Endodermal cell (in vitro differentiated cells): ENCODE measurements at regions not wholly inside any gene's neighbourhood (a gene's known extent, or its start where the extent isn't known, plus 50 kb on each side); places are given as distances from the start of the nearest gene placed in this dataset.

Source experiments
- DNase-seq: peaks from one replicate; pipeline ENCODE4 v3.0.0-alpha.2; 2017
- H3K27ac ChIP-seq: 2 replicates; pipeline ENCODE4 v1.5.1; 2013; ENCODE audit warnings: mild to moderate bottlenecking, low read depth, low read length, moderate library complexity
- H3K27me3 ChIP-seq: 2 replicates; pipeline ENCODE4 v1.6.1; 2013; ENCODE audit warnings: mild to moderate bottlenecking, low read length, moderate library complexity; ENCODE audit not compliant: insufficient read depth, control insufficient read depth, poor library complexity, severe bottlenecking
- H3K36me3 ChIP-seq: 2 replicates; pipeline ENCODE4 v1.7.0; 2013; ENCODE audit warnings: mild to moderate bottlenecking, low read length, moderate library complexity; ENCODE audit not compliant: control insufficient read depth, insufficient read depth
- H3K4me1 ChIP-seq: one replicate; pipeline ENCODE4 v1.7.0; 2013; ENCODE audit warnings: low read length; ENCODE audit not compliant: control insufficient read depth, insufficient read depth
- H3K4me3 ChIP-seq: 2 replicates; pipeline ENCODE4 v1.5.1; 2013; ENCODE audit warnings: mild to moderate bottlenecking, low read length, moderate library complexity
- H3K9ac ChIP-seq: 2 replicates; pipeline ENCODE4 v1.6.1; 2013; ENCODE audit warnings: mild to moderate bottlenecking, low read length, moderate library complexity; ENCODE audit not compliant: poor library complexity, severe bottlenecking; ENCODE audit errors: extremely low read depth
- H3K9me3 ChIP-seq: 2 replicates; pipeline ENCODE4 v1.6.1; 2013; ENCODE audit warnings: mild to moderate bottlenecking, low read length, moderate library complexity; ENCODE audit not compliant: control insufficient read depth
- H3K27ac Mint-ChIP-seq: 2 replicates; pipeline ENCODE4 v1.8.0; 2020; ENCODE audit warnings: mixed read lengths
- H3K27me3 Mint-ChIP-seq: 2 replicates; pipeline ENCODE4 v1.8.0; 2021; ENCODE audit warnings: mild to moderate bottlenecking, mixed read lengths; ENCODE audit not compliant: insufficient read depth
- H3K36me3 Mint-ChIP-seq: 2 replicates; pipeline ENCODE4 v1.8.0; 2020; ENCODE audit warnings: low read depth, mixed read lengths
- H3K4me1 Mint-ChIP-seq: 2 replicates; pipeline ENCODE4 v1.8.0; 2020; ENCODE audit warnings: mixed read lengths
- H3K4me3 Mint-ChIP-seq: 2 replicates; pipeline ENCODE4 v1.8.0; 2020; ENCODE audit warnings: mild to moderate bottlenecking, moderate library complexity, mixed read lengths
- H3K9me3 Mint-ChIP-seq: 2 replicates; pipeline ENCODE4 v1.8.0; 2020; ENCODE audit warnings: mild to moderate bottlenecking, mixed read lengths
- CTCF ChIP-seq: fragments of 200-600 bp; sonication (generic); conservative IDR thresholded peaks from 2 replicates; pipeline ENCODE4 v1.5.0; 2021; ENCODE audit warnings: antibody characterized with exemption, mild to moderate bottlenecking
- WGBS, 2 experiments: methylation state at CpG; one replicate each; pipeline versions ENCODE4 v1.1.5 to v1.1.7; 2013; ENCODE audit warnings: missing lambda C conversion rate in 2 of 2, mixed read lengths in 1 of 2; ENCODE audit not compliant: insufficient coverage in 1 of 2, insufficient read length in 1 of 2; 5-methylcytosine and 5-hydroxymethylcytosine counted together

GRCh38 chr16:49944221-49944620 is 80.8 kb upstream of the CNEP1R1 start:
- H3K36me3 Mint-ChIP-seq, result no peaks in the 10 kb centered on the region
- no peak overlapping the region for H3K4me3 Mint-ChIP-seq
- no peak overlapping the region for H3K9ac ChIP-seq
- H3K4me1 Mint-ChIP-seq, result no peaks in the 10 kb centered on the region
- H3K27ac Mint-ChIP-seq, result no peak overlapping the region
- H3K27me3 Mint-ChIP-seq, result peaks cover 5% of the 10 kb centered on the region
- H3K27ac ChIP-seq, result no peak overlapping the region
- no peaks in the 10 kb centered on the region for H3K36me3 ChIP-seq
- 65% methylated on average over 4 to 5 of the region's 5 CpGs for WGBS, 2 experiments
- H3K4me1 ChIP-seq, result no peaks in the 10 kb centered on the region
- H3K4me3 ChIP-seq, result no peak overlapping the region
- no peaks in the 10 kb centered on the region for H3K9me3 Mint-ChIP-seq
- no peaks in the 10 kb centered on the region for H3K27me3 ChIP-seq
- no peak for TF ChIP-seq CTCF
- H3K9me3 ChIP-seq, result no peaks in the 10 kb centered on the region
- no peak for DNase-seq

- no peak overlapping the region for H3K9ac ChIP-seq
- Mint-ChIP-seq H3K27me3 (no peaks in the 10 kb centered on the region), H3K9me3 (no peaks in the 10 kb centered on the region), H3K4me1 (no peaks in the 10 kb centered on the region), H3K4me3 (no peak overlapping the region), H3K27ac (no peak overlapping the region), H3K36me3 (no peaks in the 10 kb centered on the region)
- H3K4me1 ChIP-seq, result no peaks in the 10 kb centered on the region
- H3K27ac ChIP-seq, result no peak overlapping the region
- H3K36me3 ChIP-seq, result no peaks in the 10 kb centered on the region
- H3K4me3 ChIP-seq, result no peak overlapping the region
- H3K9me3 ChIP-seq, result no peaks in the 10 kb centered on the region
- DNase-seq, result no peak
- no peak for TF ChIP-seq CTCF
- 88 to 91% methylated on average over 4 to 6 of the region's 7 CpGs for WGBS, 2 experiments
- no peaks in the 10 kb centered on the region for H3K27me3 ChIP-seq
Measured at GRCh38 chr16:49947907-49948678, 76.9 kb upstream of the CNEP1R1 start.

- no peak overlapping the region for H3K9ac ChIP-seq
- no peaks in the 10 kb centered on the region for H3K4me1 Mint-ChIP-seq
- TF ChIP-seq CTCF, result peak; percentile 40
- H3K4me3 ChIP-seq, result no peak overlapping the region
- H3K9me3 Mint-ChIP-seq, result no peaks in the 10 kb centered on the region
- H3K4me3 Mint-ChIP-seq, result no peak overlapping the region
- no peaks in the 10 kb centered on the region for H3K9me3 ChIP-seq
- H3K36me3 Mint-ChIP-seq, result no peaks in the 10 kb centered on the region
- H3K27ac Mint-ChIP-seq, result no peak overlapping the region
- 87 to 88% methylated on average over 13 to 16 of the region's 16 CpGs for WGBS, 2 experiments
- H3K27me3 Mint-ChIP-seq, result no peaks in the 10 kb centered on the region
- no peak overlapping the region for H3K27ac ChIP-seq
- no peaks in the 10 kb centered on the region for H3K27me3 ChIP-seq
- no peaks in the 10 kb centered on the region for H3K4me1 ChIP-seq
- peak; percentile 65 for DNase-seq
- H3K36me3 ChIP-seq, result no peaks in the 10 kb centered on the region
Measured at GRCh38 chr16:49951574-49952195, 73.3 kb upstream of the CNEP1R1 start.
